Left renal pelvis (tissue), 4 donors: ENCODE measurements at regions not wholly inside any gene's neighbourhood (a gene's known extent, or its start where the extent isn't known, plus 50 kb on each side); places are given as distances from the start of the nearest gene placed in this dataset.
"Not testable (repeated sequence)": the region's sequence is repeated elsewhere in the genome, so short reads cannot be mapped to it uniquely, and the experiment has no call there.

Source experiments
- DNase-seq, 4 donors: peaks; one replicate each; pipeline ENCODE4 v3.0.0-alpha.2; 2013; ENCODE audit warnings: low read depth in 4 of 4, low spot score in 3 of 4

- peak in 2 of 4 donors; percentile 5 to 9 for DNase-seq
Measured at GRCh38 chr4:74505355-74505978, 60.5 kb downstream of the AREG start.

DNA sequence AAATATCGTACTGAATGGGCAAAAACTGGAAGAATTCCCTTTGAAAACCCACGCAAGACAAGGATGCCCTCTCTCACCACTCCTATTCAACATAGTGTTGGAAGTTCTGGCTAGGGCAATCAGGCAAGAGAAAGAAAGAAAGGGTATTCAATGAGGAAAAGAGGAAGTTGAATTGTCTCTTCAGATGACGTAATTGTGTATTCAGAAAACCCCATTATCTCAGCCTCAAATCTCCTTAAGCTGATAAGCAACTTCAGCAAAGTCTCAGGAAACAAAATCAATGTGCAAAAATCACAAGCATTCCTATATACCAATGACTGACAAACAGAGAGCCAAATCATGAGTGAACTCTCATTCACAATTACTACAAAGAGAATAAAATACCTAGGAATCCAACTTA lies 64.4 kb downstream of the AREG start:
- DNase-seq = not testable (repeated sequence)

GRCh38 chr4:74516303-74516702 lies 71.4 kb downstream of the AREG start:
- no peak for DNase-seq

- no peak for DNase-seq
Measured at GRCh38 chr4:74517996-74518395, 73.1 kb downstream of the AREG start.

GRCh38 chr4:74522251-74522991 lies 77.5 kb downstream of the AREG start:
- DNase-seq = no peak

DNA sequence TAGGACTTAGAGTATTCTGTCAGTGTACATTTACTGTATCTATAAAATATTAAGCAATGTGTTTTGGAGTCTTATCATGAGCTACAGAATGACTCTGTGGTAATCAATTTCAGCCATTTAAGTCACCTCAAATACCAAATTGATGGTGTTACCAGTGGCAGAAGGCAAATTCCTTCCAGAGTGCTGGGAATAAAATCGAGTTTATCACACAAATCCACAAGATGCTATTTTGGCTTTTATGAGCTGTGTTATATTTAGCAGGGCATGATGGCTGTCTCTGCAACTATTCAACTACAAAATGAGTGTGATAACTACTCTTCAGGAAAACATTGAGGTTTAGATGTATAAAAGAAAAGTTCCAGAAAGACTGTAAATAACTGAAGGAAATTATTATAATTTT lies 78.2 kb downstream of the AREG start:
- no peak for DNase-seq

DNA sequence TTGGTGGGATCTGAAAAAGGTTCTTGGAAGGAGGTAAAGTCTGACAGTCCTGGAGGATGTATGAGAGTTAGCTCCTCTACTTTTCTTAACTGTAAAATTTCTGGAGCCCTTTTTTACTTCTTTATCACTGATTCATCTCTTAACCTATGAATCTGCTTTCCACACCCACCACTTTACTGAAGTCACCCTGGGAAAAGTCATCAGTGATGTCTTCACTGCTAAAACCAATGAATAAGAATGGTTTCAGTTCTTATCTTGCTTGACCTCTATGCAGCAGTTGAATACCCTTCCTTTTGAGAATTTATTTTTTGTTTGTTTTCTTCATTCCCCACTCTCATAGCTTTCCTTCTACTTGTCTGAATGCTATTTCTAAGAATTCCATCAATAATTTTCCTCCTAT lies 80.0 kb downstream of the AREG start:
- DNase-seq = no peak

- no peak for DNase-seq
Measured at GRCh38 chr4:74527049-74527448, 82.1 kb downstream of the AREG start.

GRCh38 chr4:74528178-74528577 lies 83.2 kb downstream of the AREG start:
- DNase-seq = no peak

DNA sequence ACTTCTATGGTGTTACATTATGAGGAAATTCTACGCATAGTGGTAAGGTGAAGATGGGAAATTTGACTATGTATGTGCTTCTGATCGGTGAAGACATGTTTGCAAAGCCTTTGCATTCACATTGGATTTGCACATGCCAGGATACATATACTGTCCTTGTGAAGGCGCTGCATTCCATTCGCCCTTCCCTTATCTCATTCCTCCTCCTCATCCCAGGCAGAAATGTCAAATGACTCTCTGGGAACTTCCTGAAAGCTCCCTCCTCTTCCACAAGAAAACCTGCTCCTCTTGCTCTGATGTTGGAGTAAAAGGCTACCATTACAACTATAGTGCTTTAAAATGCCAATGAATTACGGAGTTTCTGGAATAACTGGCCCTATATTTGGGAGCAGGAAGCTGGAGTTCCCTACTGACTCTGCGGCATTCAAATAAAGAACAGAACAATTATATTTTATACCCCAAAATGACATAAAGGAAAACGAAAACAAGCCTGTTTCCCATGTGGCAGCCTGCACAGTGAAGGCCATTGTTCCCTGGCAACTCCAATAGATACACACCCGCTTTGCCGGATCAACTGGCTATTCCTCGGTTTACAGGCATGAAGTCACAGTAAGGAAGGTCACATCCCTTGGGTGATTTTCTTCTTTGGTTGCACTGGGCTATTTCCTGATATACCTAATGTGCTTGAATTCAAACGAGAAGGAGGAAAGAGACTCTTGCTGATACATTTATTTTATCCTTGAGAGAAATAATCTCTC lies 84.5 kb downstream of the AREG start:
- no peak for DNase-seq

DNA sequence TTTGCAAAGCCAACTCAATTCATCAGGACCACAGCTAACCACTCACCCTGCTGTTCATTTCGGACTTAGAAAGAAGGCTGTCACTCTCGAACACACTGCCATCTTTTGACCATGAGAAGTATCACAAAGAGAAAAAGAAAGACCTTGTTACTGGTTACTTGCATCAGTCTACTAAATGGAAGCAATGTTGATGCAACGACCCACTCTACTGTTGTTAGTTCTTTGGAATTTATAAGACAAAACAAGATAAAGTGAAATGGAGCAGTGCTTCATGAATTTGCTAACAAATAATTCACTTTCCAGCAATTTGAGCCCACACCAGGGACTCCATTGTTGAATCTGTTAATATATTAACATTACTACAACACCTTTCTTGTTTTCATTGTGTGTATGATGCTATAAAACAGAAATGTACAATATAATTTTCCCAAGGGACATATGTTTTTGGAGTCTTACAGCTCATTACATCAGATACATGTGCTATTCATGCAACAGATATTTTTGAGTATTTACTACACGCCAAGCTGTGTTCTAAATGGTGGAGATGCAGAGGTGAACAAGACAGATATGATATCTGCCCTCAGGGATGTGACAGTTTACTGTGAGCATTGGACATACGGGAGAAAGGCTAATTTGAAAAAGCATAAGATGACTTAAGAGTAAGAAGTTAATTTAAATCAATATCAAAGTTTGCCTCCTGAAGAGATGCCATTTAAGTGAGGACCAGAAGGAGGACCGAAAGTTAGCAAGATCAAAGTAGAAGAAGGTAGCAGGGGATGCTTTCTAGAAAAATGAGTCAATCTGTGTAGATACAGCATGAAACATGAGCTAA lies 87.2 kb downstream of the AREG start:
- DNase-seq = peak in 3 of 4 donors; percentile 25 to 37 (median 26)

DNA sequence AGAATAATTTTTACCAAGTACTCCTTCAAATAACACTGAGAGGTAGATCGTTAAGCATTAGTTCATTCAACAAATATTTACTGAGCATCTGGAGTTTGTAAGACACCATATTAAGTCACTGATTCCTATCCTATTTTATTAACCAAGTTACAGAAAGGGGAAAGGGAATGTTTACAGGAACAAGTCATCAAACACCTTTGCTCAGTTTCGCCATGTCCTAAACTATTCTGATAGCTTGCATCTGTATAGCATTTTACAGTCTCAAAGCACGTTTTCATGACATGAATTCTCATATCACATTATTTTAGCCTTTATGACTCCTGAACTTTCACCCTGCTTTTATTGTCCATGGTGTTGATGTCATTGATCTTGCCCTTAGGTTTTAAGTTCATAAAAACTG lies 89.2 kb downstream of the AREG start:
- DNase-seq = no peak

- no peak for DNase-seq
Measured at GRCh38 chr4:74534936-74535335, 90.0 kb downstream of the AREG start.

DNA sequence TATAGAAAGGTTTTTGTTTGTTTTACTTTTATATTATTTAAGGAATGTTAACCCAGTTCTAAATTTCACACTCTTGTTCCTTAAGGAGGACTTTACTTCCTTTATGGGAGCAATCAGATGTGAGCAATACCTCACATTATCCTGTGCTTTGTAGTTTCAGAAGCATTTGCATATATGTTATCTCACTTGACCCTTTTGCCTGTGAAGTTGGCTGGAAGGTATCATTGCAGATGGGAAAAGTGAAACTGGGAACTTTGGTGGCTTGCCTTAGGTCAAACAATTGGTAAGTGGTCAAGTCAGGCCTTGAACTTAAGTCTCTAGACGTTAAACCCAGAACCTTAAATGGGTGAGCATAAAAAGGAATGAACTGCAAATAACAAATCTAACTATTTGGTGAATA lies 90.6 kb downstream of the AREG start:
- DNase-seq = no peak

DNA sequence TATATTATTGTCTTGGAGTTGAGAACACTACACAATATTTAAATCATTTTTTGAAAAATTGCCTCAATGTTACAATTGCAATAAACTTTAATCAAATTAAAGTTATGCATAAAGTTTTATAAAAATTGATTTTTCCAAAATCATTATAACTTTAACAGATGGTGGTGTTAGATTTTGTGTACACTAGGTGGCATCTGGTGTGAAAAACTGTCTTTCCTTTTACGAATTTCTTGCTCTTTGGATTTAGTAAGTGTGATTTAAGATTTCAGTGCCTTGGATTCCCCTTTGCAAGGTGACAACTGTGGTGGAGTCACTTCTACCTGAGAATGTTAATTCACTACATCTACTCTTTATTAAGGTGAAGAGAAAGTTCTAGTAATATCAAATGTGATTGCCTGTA lies 91.6 kb downstream of the AREG start:
- no peak for DNase-seq

GRCh38 chr4:74537459-74537858 lies 92.5 kb downstream of the AREG start:
- no peak for DNase-seq

DNA sequence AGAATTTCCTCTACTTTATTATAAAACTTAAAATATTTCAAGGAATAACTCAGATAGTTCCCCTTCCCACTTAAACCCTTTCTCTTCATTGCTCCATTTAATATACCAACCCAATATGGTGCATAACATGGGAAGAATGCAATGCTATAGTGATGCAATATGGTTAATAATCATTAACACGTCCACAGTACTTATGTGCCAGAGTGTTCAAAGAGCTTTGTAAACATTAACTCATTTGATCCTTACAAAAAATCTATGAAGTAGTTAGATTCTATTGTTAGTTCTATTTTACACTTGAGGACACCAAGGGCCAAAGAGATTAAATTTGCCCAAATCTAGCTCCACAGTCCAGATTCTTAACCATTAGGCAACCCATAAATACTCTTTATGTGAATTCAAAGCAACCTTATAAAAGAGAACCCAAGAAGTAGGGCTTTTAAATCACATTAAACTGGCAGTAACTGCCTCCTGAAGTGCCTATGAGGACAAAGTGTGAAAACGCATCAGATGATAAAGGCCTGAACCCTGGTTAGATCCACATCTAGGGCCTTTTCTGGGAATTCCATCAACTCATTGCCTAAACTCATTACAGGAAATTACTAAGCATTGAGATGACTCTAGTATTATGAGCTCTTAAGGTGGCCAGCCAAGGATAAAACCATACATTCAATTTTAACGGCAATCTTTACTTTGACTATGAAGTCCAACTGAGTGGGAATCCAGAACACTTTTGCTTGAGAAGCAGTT lies 94.3 kb downstream of the AREG start:
- DNase-seq = no peak

DNA sequence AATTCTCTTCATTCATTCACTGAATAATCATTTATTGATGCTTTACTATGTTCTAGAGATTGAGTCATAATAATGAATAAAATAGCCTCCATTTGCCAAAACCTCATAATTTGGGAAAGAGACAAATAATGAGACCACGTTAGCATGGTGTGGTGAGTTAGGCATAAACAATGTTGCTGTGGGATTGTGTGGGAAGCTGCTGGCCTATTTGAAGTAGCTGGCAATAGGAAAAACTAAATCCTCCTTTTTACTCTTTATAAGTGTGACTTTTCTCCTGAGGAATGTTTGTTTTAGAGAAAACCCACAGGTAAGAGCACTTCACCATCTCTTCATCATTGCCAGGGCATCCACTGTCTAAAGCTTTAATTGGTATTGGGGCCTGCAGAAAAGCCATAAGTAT lies 95.3 kb downstream of the AREG start:
- no peak for DNase-seq

DNA sequence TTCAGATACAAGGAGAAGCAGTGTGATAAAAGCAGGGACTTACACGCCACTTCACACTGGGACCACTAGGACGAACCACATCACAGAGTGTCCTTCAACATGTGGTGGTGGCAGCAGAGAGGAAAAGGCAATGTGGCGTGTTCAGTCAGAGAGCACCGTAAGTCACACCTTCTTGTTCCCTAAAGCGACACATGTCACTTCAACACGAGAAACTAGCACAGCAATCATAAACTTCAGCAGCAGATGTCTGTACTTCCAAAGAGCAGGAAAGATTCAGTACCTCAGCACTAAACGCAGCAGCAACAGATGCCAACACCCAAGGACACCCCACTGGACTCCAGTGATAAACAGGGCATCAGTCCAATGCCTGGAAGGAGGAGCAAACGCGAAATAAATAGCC lies 96.7 kb downstream of the AREG start:
- no peak for DNase-seq

DNA sequence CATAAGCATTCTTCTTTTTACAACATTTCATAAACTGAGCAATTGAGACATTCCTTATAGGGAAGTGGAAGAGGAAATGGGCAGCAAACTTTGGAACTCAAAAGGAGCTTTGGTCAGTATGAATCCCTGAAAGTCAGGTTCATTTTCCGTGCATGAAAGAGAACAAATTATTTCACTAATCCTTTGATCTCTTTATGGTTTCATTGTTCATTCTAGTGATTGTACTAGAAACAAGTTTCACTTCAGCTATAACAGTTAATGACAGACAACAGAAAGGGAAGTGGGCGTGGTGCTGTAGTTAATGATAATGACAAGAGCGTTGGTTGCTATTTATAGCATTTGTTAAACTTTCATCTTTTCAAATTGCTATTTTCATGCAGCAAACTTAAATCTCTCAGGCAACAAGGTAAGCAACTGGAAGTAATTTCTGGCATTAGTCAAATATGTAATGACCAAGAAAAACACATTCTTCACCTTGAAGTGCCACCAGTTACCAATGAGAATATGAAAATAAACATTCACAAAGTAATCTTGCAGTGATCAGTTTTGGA lies 98.4 kb downstream of the AREG start:
- DNase-seq = no peak
